GM13976 (cell line): ENCODE measurements at regions not wholly inside any gene's neighbourhood (a gene's known extent, or its start where the extent isn't known, plus 50 kb on each side); places are given as distances from the start of the nearest gene placed in this dataset.
A peak's percentile ranks its signal among the peaks of the same experiment; 100 is the strongest.

Experiments
- DNase-seq: peaks from one replicate; pipeline ENCODE4 v3.0.0; 2012; ENCODE audit warnings: low spot score
- in situ Hi-C: fragments of 300-500 bp; cut with MboI; formaldehyde crosslinking; loops from one replicate; pipeline ENCODE4 v1.12.0; 2022; ENCODE audit warnings: low sequenced_read_pairs, mixed read lengths, inconsistent platforms; ENCODE audit not compliant: unreplicated experiment
- TF ChIP-seq, protein P1 (sequence below): IDR thresholded peaks from 2 replicates; pipeline ENCODE4 v1.5.1; 2012; ENCODE audit warnings: borderline replicate concordance, mild to moderate bottlenecking; ENCODE audit not compliant: insufficient read depth; ENCODE audit errors: extremely low read depth, missing control alignments, control extremely low read depth

DNA sequence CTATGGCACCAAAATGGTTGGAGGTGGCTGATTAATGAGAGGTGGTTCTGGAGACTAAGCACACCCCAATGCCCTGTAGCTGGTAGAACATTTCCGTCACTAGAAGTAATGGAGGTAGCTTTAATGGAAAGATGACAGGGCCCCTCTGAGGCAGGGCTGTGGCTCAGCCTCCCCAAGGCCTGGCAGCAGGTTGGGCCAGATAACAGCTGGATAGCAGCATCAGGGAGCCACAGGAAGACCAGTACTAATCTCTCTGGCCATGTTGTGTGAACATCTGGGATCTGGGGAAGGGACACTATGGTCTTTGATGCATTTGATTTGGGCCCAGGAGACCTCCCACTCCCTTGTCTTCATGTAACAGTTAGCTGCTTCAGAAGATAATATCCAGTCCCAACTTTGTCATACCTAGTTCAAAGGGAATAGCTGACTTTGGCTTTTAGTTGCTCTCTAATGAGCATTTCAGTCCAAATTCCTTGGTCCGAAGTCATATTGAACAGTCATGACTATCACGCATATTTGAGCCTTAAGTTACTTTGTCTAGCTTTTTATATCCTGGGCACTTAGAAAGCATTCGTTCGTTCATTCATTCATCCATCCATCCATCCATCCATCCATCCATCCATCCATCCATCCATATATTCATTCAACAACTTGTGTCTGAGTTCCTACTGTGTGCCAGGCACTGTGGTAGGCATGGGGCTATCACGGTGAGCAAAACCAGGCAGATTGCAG is 53.0 kb upstream of the LMO2 start:
- in situ Hi-C loops, result no loop called here
- no peak for DNase-seq
- TF ChIP-seq, protein P1, sequence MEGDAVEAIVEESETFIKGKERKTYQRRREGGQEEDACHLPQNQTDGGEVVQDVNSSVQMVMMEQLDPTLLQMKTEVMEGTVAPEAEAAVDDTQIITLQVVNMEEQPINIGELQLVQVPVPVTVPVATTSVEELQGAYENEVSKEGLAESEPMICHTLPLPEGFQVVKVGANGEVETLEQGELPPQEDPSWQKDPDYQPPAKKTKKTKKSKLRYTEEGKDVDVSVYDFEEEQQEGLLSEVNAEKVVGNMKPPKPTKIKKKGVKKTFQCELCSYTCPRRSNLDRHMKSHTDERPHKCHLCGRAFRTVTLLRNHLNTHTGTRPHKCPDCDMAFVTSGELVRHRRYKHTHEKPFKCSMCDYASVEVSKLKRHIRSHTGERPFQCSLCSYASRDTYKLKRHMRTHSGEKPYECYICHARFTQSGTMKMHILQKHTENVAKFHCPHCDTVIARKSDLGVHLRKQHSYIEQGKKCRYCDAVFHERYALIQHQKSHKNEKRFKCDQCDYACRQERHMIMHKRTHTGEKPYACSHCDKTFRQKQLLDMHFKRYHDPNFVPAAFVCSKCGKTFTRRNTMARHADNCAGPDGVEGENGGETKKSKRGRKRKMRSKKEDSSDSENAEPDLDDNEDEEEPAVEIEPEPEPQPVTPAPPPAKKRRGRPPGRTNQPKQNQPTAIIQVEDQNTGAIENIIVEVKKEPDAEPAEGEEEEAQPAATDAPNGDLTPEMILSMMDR, result no peak

DNA sequence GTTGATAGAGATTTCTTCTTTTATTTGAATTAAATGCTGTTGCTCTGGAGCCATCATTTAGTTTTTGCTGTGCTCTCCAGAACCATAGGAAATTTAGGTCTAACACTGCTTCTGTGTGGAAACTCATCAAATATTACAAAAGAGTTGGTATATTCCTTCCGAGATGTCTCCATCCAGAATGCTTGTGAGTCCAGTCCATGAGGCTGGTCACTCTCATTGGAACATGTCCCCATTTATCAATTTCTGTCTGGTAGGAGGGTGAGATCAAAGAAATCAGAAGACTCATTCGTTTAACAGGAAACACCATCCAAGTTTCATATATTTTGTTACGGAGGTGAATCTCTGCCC is 52.4 kb upstream of the LMO2 start:
- TF ChIP-seq, protein P1, result no peak
- no peak for DNase-seq
- in situ Hi-C loops, result no loop called here

DNA sequence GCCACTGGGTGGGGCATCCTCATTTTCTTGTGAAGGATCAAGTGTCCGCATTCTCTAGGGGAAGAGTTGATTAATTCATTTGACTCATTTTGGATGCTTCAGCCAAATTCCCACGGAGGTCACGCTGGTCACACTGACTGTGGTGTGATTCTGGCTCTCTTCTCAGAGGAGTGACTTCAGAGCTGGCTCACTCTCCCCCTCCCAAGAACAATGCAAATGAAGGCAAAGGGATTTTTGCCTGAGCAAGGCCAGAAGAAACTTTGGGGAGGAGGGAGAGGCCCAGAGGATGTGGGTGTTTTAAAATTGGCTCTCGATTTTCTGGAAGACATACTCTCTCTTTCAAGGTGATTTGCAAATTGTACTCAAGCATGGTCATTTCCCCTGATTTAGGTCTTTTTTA is 51.1 kb upstream of the LMO2 start:
- peak; percentile 69 for DNase-seq
- TF ChIP-seq, protein P1, result no peak
- in situ Hi-C loops, result no loop called here

DNA sequence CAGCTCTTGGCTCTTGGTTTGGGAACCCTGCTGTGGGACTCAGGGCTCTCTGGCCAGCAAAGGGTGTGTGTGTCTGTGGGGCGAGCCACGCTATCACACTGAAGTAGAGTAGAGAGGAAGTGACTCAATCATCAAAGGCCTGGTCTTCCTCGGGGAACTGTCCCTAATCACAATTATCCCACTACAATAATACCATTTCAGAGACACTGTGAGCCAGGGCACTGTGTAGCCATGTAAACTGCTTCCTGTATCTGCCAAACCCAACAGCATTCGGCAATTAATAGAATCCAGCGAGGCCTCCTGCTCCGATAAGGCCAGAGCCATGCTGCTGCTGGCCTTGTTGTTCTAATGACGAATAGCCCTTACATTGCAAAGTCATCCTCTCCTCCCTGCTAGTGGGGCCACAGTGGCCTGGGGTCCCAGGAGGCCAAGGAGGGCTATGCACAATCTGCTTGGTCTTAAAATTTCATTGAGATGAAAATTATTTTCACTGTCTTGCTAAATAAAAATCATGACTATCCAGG is 49.8 kb upstream of the LMO2 start:
- in situ Hi-C loops, result no loop called here
- TF ChIP-seq, protein P1, result no peak
- DNase-seq, result peak; percentile 44
